ENCODE measurements at regions not wholly inside any gene's neighbourhood (a gene's known extent, or its start where the extent isn't known, plus 50 kb on each side); places are given as distances from the start of the nearest gene placed in this dataset.
"Not testable (repeated sequence)": the region's sequence is repeated elsewhere in the genome, so short reads cannot be mapped to it uniquely, and the experiment has no call there.

GRCh38 chr5:51034222-51034901 lies 348.9 kb upstream of the ISL1 start:
- DNase-seq: no peak

- DNase-seq: no peak
Observed at GRCh38 chr5:51039424-51040329, 343.6 kb upstream of the ISL1 start.

GRCh38 chr5:51043745-51044144 lies 339.5 kb upstream of the ISL1 start:
- no peak for DNase-seq

- DNase-seq: no peak
Observed at GRCh38 chr5:51047369-51047768, 335.9 kb upstream of the ISL1 start.

GRCh38 chr5:51053361-51053760 lies 329.9 kb upstream of the ISL1 start:
- DNase-seq: no peak

- DNase-seq: no peak
Observed at GRCh38 chr5:51060953-51061352, 322.3 kb upstream of the ISL1 start.

- DNase-seq: no peak
Observed at GRCh38 chr5:51072937-51073336, 310.3 kb upstream of the ISL1 start.

GRCh38 chr5:51082741-51083140 lies 300.5 kb upstream of the ISL1 start:
- DNase-seq: no peak

- DNase-seq: no peak
Observed at GRCh38 chr5:51091816-51092215, 291.4 kb upstream of the ISL1 start.

GRCh38 chr5:51095486-51095885 lies 287.8 kb upstream of the ISL1 start:
- no peak for DNase-seq

GRCh38 chr5:51096859-51097258 lies 286.4 kb upstream of the ISL1 start:
- DNase-seq: no peak

GRCh38 chr5:51099173-51099853 lies 283.9 kb upstream of the ISL1 start:
- DNase-seq: no peak

GRCh38 chr5:51104556-51104955 lies 278.7 kb upstream of the ISL1 start:
- no peak for DNase-seq

GRCh38 chr5:51109786-51110410 lies 273.4 kb upstream of the ISL1 start:
- DNase-seq: no peak

GRCh38 chr5:51131266-51131665 lies 252.0 kb upstream of the ISL1 start:
- no peak for DNase-seq

GRCh38 chr5:51138164-51138563 lies 245.1 kb upstream of the ISL1 start:
- no peak for DNase-seq

GRCh38 chr5:51148437-51148836 lies 234.8 kb upstream of the ISL1 start:
- DNase-seq: no peak

GRCh38 chr5:51156222-51156621 lies 227.0 kb upstream of the ISL1 start:
- no peak for DNase-seq

GRCh38 chr5:51156838-51157237 lies 226.4 kb upstream of the ISL1 start:
- no peak for DNase-seq

- DNase-seq: no peak
Observed at GRCh38 chr5:51159164-51159563, 224.1 kb upstream of the ISL1 start.

GRCh38 chr5:51159606-51160005 lies 223.6 kb upstream of the ISL1 start:
- DNase-seq: no peak

- DNase-seq: no peak
Observed at GRCh38 chr5:51162245-51162644, 221.0 kb upstream of the ISL1 start.

GRCh38 chr5:51165621-51166020 lies 217.6 kb upstream of the ISL1 start:
- not testable (repeated sequence) for DNase-seq
